SK-N-SH treated with all-trans-retinoic acid at 6 μM for 48 hours (cell line): ENCODE measurements at regions not wholly inside any gene's neighbourhood (a gene's known extent, or its start where the extent isn't known, plus 50 kb on each side); places are given as distances from the start of the nearest gene placed in this dataset.
"Not testable (repeated sequence)": the region's sequence is repeated elsewhere in the genome, so short reads cannot be mapped to it uniquely, and the experiment has no call there.

ENCODE experiments used
- ATAC-seq: fragments of 200-7000 bp; cut with Tn5 transposase; 3 replicates; pipeline ENCODE4 v1.9.1; 2020; ENCODE audit warnings: mild to moderate bottlenecking, moderate library complexity
- ARNTL ChIP-seq: fragments of 450-650 bp; formaldehyde crosslinking; IDR thresholded peaks from 2 replicates; pipeline ENCODE4 v1.5.0; 2020; ENCODE audit warnings: low read depth, mild to moderate bottlenecking, moderate library complexity, borderline replicate concordance
- OSR1 ChIP-seq: fragments of 250-450 bp; sonication (Bioruptor Pico); IDR thresholded peaks from 2 replicates; pipeline ENCODE4 v1.8.0; 2022; ENCODE audit warnings: moderate library complexity, mild to moderate bottlenecking, inconsistent platforms
- ZC3H10 ChIP-seq: fragments of 250-450 bp; sonication (Bioruptor Pico); IDR thresholded peaks from 2 replicates; pipeline ENCODE4 v1.5.1; 2021; ENCODE audit warnings: mild to moderate bottlenecking, moderate library complexity

GRCh38 chr17:26881195-26881594 is 412.7 kb upstream of the WSB1 start:
- ATAC-seq, result not testable (repeated sequence)
- TF ChIP-seq ARNTL (peak; percentile 75; the same call in 1 of the 2 replicates), ZC3H10 (CRISPR knock-in tag) (peak; percentile 93)

- peak; percentile 82 for ATAC-seq
Observed at GRCh38 chr17:26882097-26882761, 411.7 kb upstream of the WSB1 start.

- peak; percentile 55; the same call in 2 of the 3 replicates for ATAC-seq
Observed at GRCh38 chr17:26883878-26884740, 409.8 kb upstream of the WSB1 start.

GRCh38 chr17:26884741-26885059 is 409.2 kb upstream of the WSB1 start:
- ATAC-seq, result not testable (repeated sequence)

- peak; percentile 85; the same call in 1 of the 2 replicates for TF ChIP-seq OSR1 (CRISPR knock-in tag)
- TF ChIP-seq, all 23 proteins: peak for 1; not testable (repeated sequence) for 22
- not testable (repeated sequence) for ATAC-seq
Observed at GRCh38 chr17:26885244-26885970, 408.5 kb upstream of the WSB1 start.
